PC-3 (cell line): ENCODE measurements at regions not wholly inside any gene's neighbourhood (a gene's known extent, or its start where the extent isn't known, plus 50 kb on each side); places are given as distances from the start of the nearest gene placed in this dataset.

Experiments used
- ATAC-seq: fragments of 200-7000 bp; cut with Tn5 transposase; 2 replicates; pipeline ENCODE4 v1.9.1; 2020; ENCODE audit warnings: mild to moderate bottlenecking, moderate library complexity
- BruUV-seq: library from RNA; stranded (reverse); fragments of 400-500 nt; replicated peaks from 2 replicates; lab custom pipeline; 2021; lab: Mats Ljungman, UMichigan
- CTCF ChIA-PET: fragments of 300-600 bp; sonication (Branson Sonifier 250); formaldehyde crosslinking; loops from one replicate; lab custom pipeline; 2022; ENCODE audit warnings: antibody characterized with exemption; lab: Charles Lee
- POLR2A ChIA-PET: fragments of 300-600 bp; sonication (Branson Sonifier 250); formaldehyde crosslinking; loops from one replicate; lab custom pipeline; 2022; ENCODE audit warnings: antibody characterized with exemption; ENCODE audit not compliant: unreplicated experiment; lab: Charles Lee
- DNase-seq: peaks from one replicate; pipeline ENCODE4 v3.0.0-alpha.2; 2015
- H2AFZ ChIP-seq: fragments of 300-600 bp; sonication (generic); 2 replicates; pipeline ENCODE4 v1.6.0; 2016; ENCODE audit warnings: antibody characterized with exemption, low read length
- H3F3A ChIP-seq: fragments of 300-600 bp; sonication (generic); one replicate; pipeline ENCODE4 v1.6.0; 2017; ENCODE audit warnings: antibody characterized with exemption, low read length, control low read depth, mild to moderate bottlenecking; ENCODE audit not compliant: unreplicated experiment
- H3K27ac ChIP-seq: fragments of 300-600 bp; sonication (generic); 2 replicates; pipeline ENCODE4 v1.5.1; 2016; ENCODE audit warnings: mild to moderate bottlenecking, low read length
- H3K27me3 ChIP-seq: fragments of 300-600 bp; sonication (generic); 2 replicates; pipeline ENCODE4 v1.6.1; 2016; ENCODE audit warnings: low read length, mixed read lengths
- H3K36me3 ChIP-seq: fragments of 300-600 bp; sonication (generic); 2 replicates; pipeline ENCODE4 v1.6.1; 2016; ENCODE audit warnings: low read depth, mixed run types, low read length, mixed read lengths
- H3K4me1 ChIP-seq: fragments of 300-600 bp; sonication (generic); 2 replicates; pipeline ENCODE4 v1.5.1; 2016; ENCODE audit warnings: low read length; ENCODE audit not compliant: insufficient read depth
- H3K4me2 ChIP-seq: fragments of 300-600 bp; sonication (generic); 2 replicates; pipeline ENCODE4 v1.6.0; 2016; ENCODE audit warnings: low read length
- H3K4me3 ChIP-seq: fragments of 300-600 bp; sonication (generic); 2 replicates; pipeline ENCODE4 v1.5.1; 2016; ENCODE audit warnings: mild to moderate bottlenecking, low read length, mixed read lengths
- H3K79me2 ChIP-seq: fragments of 300-600 bp; sonication (generic); 2 replicates; pipeline ENCODE4 v1.6.1; 2017; ENCODE audit warnings: low read length, mixed read lengths
- H3K9ac ChIP-seq: fragments of 300-600 bp; sonication (generic); 2 replicates; pipeline ENCODE4 v1.6.0; 2016; ENCODE audit warnings: mild to moderate bottlenecking, low read length
- H3K9me2 ChIP-seq: fragments of 300-600 bp; sonication (generic); replicated peaks from 2 replicates; pipeline ENCODE4 v1.6.1; 2016; ENCODE audit warnings: mixed run types, low read length, mixed read lengths
- H3K9me3 ChIP-seq: fragments of 300-600 bp; sonication (generic); 2 replicates; pipeline ENCODE4 v1.6.1; 2016; ENCODE audit warnings: low read length, mixed read lengths
- H4K20me1 ChIP-seq: fragments of 300-600 bp; sonication (generic); 2 replicates; pipeline ENCODE4 v1.6.1; 2016; ENCODE audit warnings: low read length, mixed read lengths
- CTCF ChIP-seq: fragments of 300-600 bp; sonication (generic); conservative IDR thresholded peaks from 2 replicates; pipeline ENCODE4 v1.5.1; 2017; ENCODE audit warnings: antibody characterized with exemption, low read depth, mild to moderate bottlenecking, low read length
- EZH2 ChIP-seq: fragments of 300-600 bp; sonication (generic); IDR thresholded peaks from one replicate; pipeline ENCODE4 v1.6.1; 2017; ENCODE audit warnings: antibody characterized with exemption, mild to moderate bottlenecking, low read length; ENCODE audit not compliant: unreplicated experiment
- EZH2phosphoT487 ChIP-seq: fragments of 300-600 bp; sonication (generic); IDR thresholded peaks from 2 replicates; pipeline ENCODE4 v1.6.1; 2018; ENCODE audit warnings: mild to moderate bottlenecking, antibody characterized with exemption, low read length, borderline replicate concordance
- intact Hi-C: fragments of 100-400 bp; cut with micrococcal nuclease; formaldehyde crosslinking; loops from 2 replicates; pipeline ENCODE4 v1.9.0; 2023

GRCh38 chr20:11651647-11652046 is 266.0 kb upstream of the BTBD3 start:
- POLR2A ChIA-PET: interaction anchor here (0.6 kb wide), 1 partner anchor 41 kb away, joined by 3 read pairs; no protein-coding TSS in a partner anchor

GRCh38 chr20:11652128-11652527 is 265.6 kb upstream of the BTBD3 start:
- DNase-seq: no peak
- H3K9ac ChIP-seq: no peak overlapping the region
- ChIA-PET CTCF (interaction anchor here (0.6 kb wide), 1 partner anchor 662 kb away, joined by 4 read pairs; no protein-coding TSS in a partner anchor), POLR2A (no interaction called here)
- H3K9me3 ChIP-seq: no peaks in the 10 kb centered on the region
- no peak overlapping the region for H3K4me3 ChIP-seq
- no TSS peak for BruUV-seq
- no peaks in the 10 kb centered on the region for H3K4me1 ChIP-seq
- intact Hi-C loops: no loop called here
- H3F3A ChIP-seq: no peaks in the 10 kb centered on the region
- ATAC-seq: no peak
- no peaks in the 10 kb centered on the region for H3K9me2 ChIP-seq
- TF ChIP-seq CTCF (no peak), EZH2 (no peak), EZH2phosphoT487 (no peak)
- no peak overlapping the region for H3K4me2 ChIP-seq
- no peaks in the 10 kb centered on the region for H4K20me1 ChIP-seq
- H2AFZ ChIP-seq: no peak overlapping the region
- H3K36me3 ChIP-seq: no peaks in the 10 kb centered on the region
- H3K27me3 ChIP-seq: peaks cover 28% of the 10 kb centered on the region
- no peaks in the 10 kb centered on the region for H3K79me2 ChIP-seq
- H3K27ac ChIP-seq: no peak overlapping the region

More at GRCh38 chr20:11651647-11652046, 266.0 kb upstream of the BTBD3 start:
- TF ChIP-seq EZH2: no peak
- no peak for TF ChIP-seq EZH2phosphoT487
- no peak for TF ChIP-seq CTCF
- H3K4me3 ChIP-seq: no peak overlapping the region
- H3K4me2 ChIP-seq: no peak overlapping the region
- DNase-seq (no peak), ATAC-seq (no peak)
- peaks cover 24% of the 10 kb centered on the region for H3K27me3 ChIP-seq
- no peaks in the 10 kb centered on the region for H3K4me1 ChIP-seq
- no peaks in the 10 kb centered on the region for H3K9me3 ChIP-seq
- CTCF ChIA-PET: interaction anchor here (0.6 kb wide), 1 partner anchor 662 kb away, joined by 4 read pairs; no protein-coding TSS in a partner anchor
- no peak overlapping the region for H3K27ac ChIP-seq
- no peaks in the 10 kb centered on the region for H3K9me2 ChIP-seq
- intact Hi-C loops: no loop called here
- no peaks in the 10 kb centered on the region for H3K36me3 ChIP-seq
- no TSS peak for BruUV-seq
- no peak overlapping the region for H3K9ac ChIP-seq
- H2AFZ ChIP-seq: no peak overlapping the region
- no peaks in the 10 kb centered on the region for H3F3A ChIP-seq
- no peaks in the 10 kb centered on the region for H4K20me1 ChIP-seq
- H3K79me2 ChIP-seq: no peaks in the 10 kb centered on the region

GRCh38 chr20:11654766-11655165 is 262.9 kb upstream of the BTBD3 start:
- POLR2A ChIA-PET: no interaction called here
- H4K20me1 ChIP-seq: no peaks in the 10 kb centered on the region
- no peak for DNase-seq
- H3K36me3 ChIP-seq: no peaks in the 10 kb centered on the region
- no peaks in the 10 kb centered on the region for H3F3A ChIP-seq
- H2AFZ ChIP-seq: no peak overlapping the region
- H3K27me3 ChIP-seq: peaks cover 41% of the 10 kb centered on the region
- H3K4me2 ChIP-seq: no peak overlapping the region
- H3K79me2 ChIP-seq: no peaks in the 10 kb centered on the region
- H3K27ac ChIP-seq: no peak overlapping the region
- intact Hi-C loops: no loop called here
- H3K9me2 ChIP-seq: no peaks in the 10 kb centered on the region
- H3K4me3 ChIP-seq: no peak overlapping the region
- no peak overlapping the region for H3K9ac ChIP-seq
- CTCF ChIA-PET: no interaction called here
- ATAC-seq: no peak
- TF ChIP-seq CTCF (no peak), EZH2phosphoT487 (no peak), EZH2 (no peak)
- no peaks in the 10 kb centered on the region for H3K4me1 ChIP-seq
- no peaks in the 10 kb centered on the region for H3K9me3 ChIP-seq
- BruUV-seq: no TSS peak
